Endothelial cell of umbilical vein (primary cell): ENCODE measurements at regions not wholly inside any gene's neighbourhood (a gene's known extent, or its start where the extent isn't known, plus 50 kb on each side); places are given as distances from the start of the nearest gene placed in this dataset.

ENCODE experiments used
- CTCF ChIP-seq, 2 donors: IDR thresholded peaks; 1 replicate in 1 of 2; 2 replicates in 1 of 2; pipeline ENCODE4 v1.5.1; 2011; ENCODE audit warnings: low read length in 2 of 2, mild to moderate bottlenecking in 2 of 2, moderate library complexity in 2 of 2, control low read depth in 1 of 2, inconsistent platforms in 1 of 2, low read depth in 1 of 2; ENCODE audit not compliant: insufficient read depth in 1 of 2; ENCODE audit errors: extremely low read depth in 1 of 2
- EZH2 ChIP-seq: IDR thresholded peaks from 2 replicates; pipeline ENCODE4 v1.6.1; 2012; ENCODE audit warnings: borderline replicate concordance, low read depth, mild to moderate bottlenecking, moderate library complexity, low read length, inconsistent platforms; ENCODE audit not compliant: severe bottlenecking
- MAX ChIP-seq: IDR thresholded peaks from 2 replicates; pipeline ENCODE4 v1.6.1; 2011; ENCODE audit not compliant: insufficient read depth, insufficient read length
- POLR2AphosphoS5 ChIP-seq: IDR thresholded peaks from 2 replicates; pipeline ENCODE4 v1.6.1; 2012; ENCODE audit warnings: low read depth, mild to moderate bottlenecking, control low read depth, low read length, moderate library complexity; ENCODE audit not compliant: insufficient read depth

- TF ChIP-seq CTCF (IDR thresholded peaks at IDR 0.05; ENCODE audit: extremely low read depth in 1 of 2, insufficient read depth in 1 of 2, low read depth in 1 of 2, low read length in 2 of 2), result no peak
- no peak for TF ChIP-seq MAX
- TF ChIP-seq EZH2, result no peak
- no peak for TF ChIP-seq POLR2AphosphoS5
Observed at GRCh38 chr18:60865801-60866200, 467.4 kb upstream of the CDH20 start.
